Activated naive CD8-positive, alpha-beta T cell treated with anti-CD3 and anti-CD28 coated beads, Interleukin-2, amount 50 U/mL, for 24 hours (primary cell): ENCODE measurements at regions not wholly inside any gene's neighbourhood (a gene's known extent, or its start where the extent isn't known, plus 50 kb on each side); places are given as distances from the start of the nearest gene placed in this dataset.
"Not testable (repeated sequence)": the region's sequence is repeated elsewhere in the genome, so short reads cannot be mapped to it uniquely, and the experiment has no call there.

ENCODE experiments used
- ATAC-seq: fragments of 150-1000 bp; cut with Tn5 transposase; one replicate; pipeline ENCODE4 v1.10.0; 2021
- DNase-seq: peaks from one replicate; pipeline ENCODE4 v3.0.0; 2021
- H3K27ac Mint-ChIP-seq: one replicate; pipeline ENCODE4 v1.8.0; 2021; ENCODE audit warnings: mild to moderate bottlenecking, mixed read lengths
- H3K27me3 Mint-ChIP-seq: one replicate; pipeline ENCODE4 v1.8.0; 2021; ENCODE audit warnings: mixed read lengths
- H3K36me3 Mint-ChIP-seq: one replicate; pipeline ENCODE4 v1.8.0; 2021; ENCODE audit warnings: low read depth, mixed read lengths
- H3K4me1 Mint-ChIP-seq: one replicate; pipeline ENCODE4 v1.8.0; 2021; ENCODE audit warnings: mixed read lengths
- H3K4me3 Mint-ChIP-seq: one replicate; pipeline ENCODE4 v1.8.0; 2021; ENCODE audit warnings: mild to moderate bottlenecking, moderate library complexity, mixed read lengths
- H3K9me3 Mint-ChIP-seq: one replicate; pipeline ENCODE4 v1.8.0; 2021; ENCODE audit warnings: mixed read lengths

GRCh38 chr5:168096525-168096924 lies 194.9 kb upstream of the WWC1 start:
- DNase-seq (no peak), ATAC-seq (no peak)
- no peak overlapping the region for H3K4me3 Mint-ChIP-seq
- H3K4me1 Mint-ChIP-seq: no peaks in the 10 kb centered on the region
- no peaks in the 10 kb centered on the region for H3K36me3 Mint-ChIP-seq
- no peaks in the 10 kb centered on the region for H3K9me3 Mint-ChIP-seq
- no peak overlapping the region for H3K27ac Mint-ChIP-seq
- no peaks in the 10 kb centered on the region for H3K27me3 Mint-ChIP-seq

- Mint-ChIP-seq H3K27me3 (no peaks in the 10 kb centered on the region), H3K27ac (no peak overlapping the region), H3K4me1 (no peaks in the 10 kb centered on the region), H3K9me3 (no peaks in the 10 kb centered on the region), H3K36me3 (no peaks in the 10 kb centered on the region), H3K4me3 (no peak overlapping the region)
- ATAC-seq (no peak), DNase-seq (no peak)
Observed at GRCh38 chr5:168097876-168098653, 193.4 kb upstream of the WWC1 start.

GRCh38 chr5:168101352-168101751 lies 190.1 kb upstream of the WWC1 start:
- H3K36me3 Mint-ChIP-seq: no peaks in the 10 kb centered on the region
- no peaks in the 10 kb centered on the region for H3K9me3 Mint-ChIP-seq
- peaks cover 7% of the 10 kb centered on the region for H3K27me3 Mint-ChIP-seq
- H3K4me3 Mint-ChIP-seq: no peak overlapping the region
- no peaks in the 10 kb centered on the region for H3K4me1 Mint-ChIP-seq
- no peak overlapping the region for H3K27ac Mint-ChIP-seq
- no peak for DNase-seq
- ATAC-seq: no peak

GRCh38 chr5:168103018-168103417 lies 188.4 kb upstream of the WWC1 start:
- not testable (repeated sequence) for DNase-seq, ATAC-seq, H3K27me3 Mint-ChIP-seq, H3K36me3 Mint-ChIP-seq, H3K9me3 Mint-ChIP-seq, H3K27ac Mint-ChIP-seq, H3K4me3 Mint-ChIP-seq, H3K4me1 Mint-ChIP-seq

- H3K4me3 Mint-ChIP-seq: no peak overlapping the region
- H3K9me3 Mint-ChIP-seq: no peaks in the 10 kb centered on the region
- DNase-seq (no peak), ATAC-seq (no peak)
- no peaks in the 10 kb centered on the region for H3K4me1 Mint-ChIP-seq
- no peaks in the 10 kb centered on the region for H3K36me3 Mint-ChIP-seq
- H3K27ac Mint-ChIP-seq: no peak overlapping the region
- H3K27me3 Mint-ChIP-seq: peaks cover 7% of the 10 kb centered on the region
Observed at GRCh38 chr5:168104350-168104749, 187.1 kb upstream of the WWC1 start.

GRCh38 chr5:168104811-168105481 lies 186.5 kb upstream of the WWC1 start:
- no peak overlapping the region for H3K4me3 Mint-ChIP-seq
- H3K36me3 Mint-ChIP-seq: no peaks in the 10 kb centered on the region
- no peaks in the 10 kb centered on the region for H3K9me3 Mint-ChIP-seq
- H3K27me3 Mint-ChIP-seq: peaks cover 7% of the 10 kb centered on the region
- DNase-seq (no peak), ATAC-seq (no peak)
- no peak overlapping the region for H3K27ac Mint-ChIP-seq
- H3K4me1 Mint-ChIP-seq: no peaks in the 10 kb centered on the region

GRCh38 chr5:168106008-168106761 lies 185.3 kb upstream of the WWC1 start:
- Mint-ChIP-seq H3K4me1 (no peaks in the 10 kb centered on the region), H3K4me3 (no peak overlapping the region), H3K27ac (no peak overlapping the region), H3K36me3 (no peaks in the 10 kb centered on the region), H3K27me3 (peaks cover 7% of the 10 kb centered on the region), H3K9me3 (no peaks in the 10 kb centered on the region)
- ATAC-seq: no peak
- no peak for DNase-seq

GRCh38 chr5:168109441-168109840 lies 182.0 kb upstream of the WWC1 start:
- no peak overlapping the region for H3K27ac Mint-ChIP-seq
- no peak for DNase-seq
- H3K4me3 Mint-ChIP-seq: no peak overlapping the region
- no peaks in the 10 kb centered on the region for H3K9me3 Mint-ChIP-seq
- ATAC-seq: no peak
- H3K27me3 Mint-ChIP-seq: peaks cover 9% of the 10 kb centered on the region
- no peaks in the 10 kb centered on the region for H3K4me1 Mint-ChIP-seq
- H3K36me3 Mint-ChIP-seq: no peaks in the 10 kb centered on the region

- no peaks in the 10 kb centered on the region for H3K36me3 Mint-ChIP-seq
- no peak overlapping the region for H3K27ac Mint-ChIP-seq
- no peaks in the 10 kb centered on the region for H3K4me1 Mint-ChIP-seq
- no peak overlapping the region for H3K4me3 Mint-ChIP-seq
- ATAC-seq: no peak
- no peak for DNase-seq
- H3K9me3 Mint-ChIP-seq: no peaks in the 10 kb centered on the region
- peaks cover 4% of the 10 kb centered on the region for H3K27me3 Mint-ChIP-seq
Observed at GRCh38 chr5:168110384-168110783, 181.1 kb upstream of the WWC1 start.

- H3K9me3 Mint-ChIP-seq: no peaks in the 10 kb centered on the region
- no peak overlapping the region for H3K27ac Mint-ChIP-seq
- DNase-seq (no peak), ATAC-seq (no peak)
- H3K4me1 Mint-ChIP-seq: no peaks in the 10 kb centered on the region
- H3K27me3 Mint-ChIP-seq: peaks cover 2% of the 10 kb centered on the region
- no peak overlapping the region for H3K4me3 Mint-ChIP-seq
- H3K36me3 Mint-ChIP-seq: no peaks in the 10 kb centered on the region
Observed at GRCh38 chr5:168110870-168111832, 180.3 kb upstream of the WWC1 start.

- Mint-ChIP-seq H3K9me3 (no peaks in the 10 kb centered on the region), H3K27me3 (peaks cover 2% of the 10 kb centered on the region), H3K4me3 (no peak overlapping the region), H3K27ac (no peak overlapping the region), H3K36me3 (no peaks in the 10 kb centered on the region), H3K4me1 (no peaks in the 10 kb centered on the region)
- no peak for ATAC-seq
- DNase-seq: peak; percentile 47
Observed at GRCh38 chr5:168114444-168115017, 176.9 kb upstream of the WWC1 start.

GRCh38 chr5:168117469-168117868 lies 174.0 kb upstream of the WWC1 start:
- Mint-ChIP-seq H3K27me3 (peaks cover 2% of the 10 kb centered on the region), H3K27ac (no peak overlapping the region), H3K36me3 (no peaks in the 10 kb centered on the region), H3K4me3 (no peak overlapping the region), H3K9me3 (no peaks in the 10 kb centered on the region), H3K4me1 (peaks cover 2% of the 10 kb centered on the region)
- DNase-seq: no peak
- no peak for ATAC-seq

GRCh38 chr5:168118042-168118668 lies 173.3 kb upstream of the WWC1 start:
- H3K36me3 Mint-ChIP-seq: no peaks in the 10 kb centered on the region
- no peaks in the 10 kb centered on the region for H3K27me3 Mint-ChIP-seq
- no peaks in the 10 kb centered on the region for H3K9me3 Mint-ChIP-seq
- no peak overlapping the region for H3K4me3 Mint-ChIP-seq
- peaks cover 2% of the 10 kb centered on the region for H3K4me1 Mint-ChIP-seq
- ATAC-seq (peak; percentile 15), DNase-seq (no peak)
- no peak overlapping the region for H3K27ac Mint-ChIP-seq
